ENCODE measurements at regions not wholly inside any gene's neighbourhood (a gene's known extent, or its start where the extent isn't known, plus 50 kb on each side); places are given as distances from the start of the nearest gene placed in this dataset.

- Histone ChIP-seq H3K4me1 (ENCODE audit: control insufficient read depth, extremely low read depth, insufficient read depth, low read length) (no peaks in the 10 kb centered on the region), H3K79me2 (ENCODE audit: control insufficient read depth, insufficient read depth, low read length) (no peaks in the 10 kb centered on the region), H3K9me3 (replicated peaks; ENCODE audit: control insufficient read depth, insufficient read depth, low read length) (no peaks in the 10 kb centered on the region), H3K4me2 (ENCODE audit: insufficient read depth, low read length) (no peak overlapping the region), H3K9ac (replicated peaks; ENCODE audit: extremely low read depth, insufficient read depth, low read length) (no peak overlapping the region), H3K27me3 (ENCODE audit: control insufficient read depth in 2 of 2, insufficient read depth in 2 of 2, low read length in 2 of 2) (no peaks in the 10 kb centered on the region), H3K27ac (ENCODE audit: insufficient read depth, low read depth, low read length) (no peak overlapping the region), H2AFZ (ENCODE audit: low read depth, low read length) (no peak overlapping the region), H4K20me1 (replicated peaks; ENCODE audit: control insufficient read depth, extremely low read depth, insufficient read depth, low read length) (no peaks in the 10 kb centered on the region), H3K4me3 (replicated peaks in 1 of 3; ENCODE audit: insufficient read depth in 1 of 3, low read depth in 1 of 3, low read length in 3 of 3) (no peak overlapping the region), H3K36me3 (ENCODE audit: control insufficient read depth in 2 of 2, extremely low read depth in 1 of 2, insufficient read depth in 2 of 2, low read length in 2 of 2) (no peaks in the 10 kb centered on the region), H3K9me1 (replicated peaks; ENCODE audit: control insufficient read depth, extremely low read depth, insufficient read depth, low read length) (no peaks in the 10 kb centered on the region)
- TF ChIP-seq CTCF (IDR thresholded peaks at IDR 0.05; ENCODE audit: extremely low read depth in 1 of 2, insufficient read depth in 1 of 2, low read depth in 1 of 2, low read length in 2 of 2) (no peak), POLR2A (IDR thresholded peaks at IDR 0.05; ENCODE audit: low read depth, low read length) (no peak), FOS (IDR thresholded peaks at IDR 0.05; ENCODE audit: borderline replicate concordance, insufficient read depth, low read length) (no peak), POLR2AphosphoS5 (IDR thresholded peaks at IDR 0.05; ENCODE audit: insufficient read depth, low read depth, low read length) (no peak), GATA2 (IDR thresholded peaks at IDR 0.05; ENCODE audit: insufficient read depth, insufficient read length, low read depth, low read length) (no peak), MAX (IDR thresholded peaks at IDR 0.05; ENCODE audit: insufficient read depth, insufficient read length) (no peak), JUN (IDR thresholded peaks at IDR 0.05; ENCODE audit: borderline replicate concordance, insufficient read depth, insufficient read length, low read depth) (no peak), EZH2 (IDR thresholded peaks at IDR 0.05; ENCODE audit: borderline replicate concordance, low read depth, low read length, severe bottlenecking) (no peak), MYC (IDR thresholded peaks at IDR 0.05; ENCODE audit: low read depth, low read length) (no peak)
- intact Hi-C loops (cut with micrococcal nuclease): no loop called here
- ChIA-PET POLR2A (no interaction called here), CTCF (no interaction called here)
- FAIRE-seq (no peak), DNase-seq (ENCODE audit: low read depth, low spot score) (no peak)
- dilution Hi-C loops (cut with MboI; ENCODE audit: extremely low pct_ligation_motif_present, low sequenced_read_pairs): no loop called here
- BruUV-seq (replicated peaks): no TSS peak
These were observed 1195.9 kb upstream of the PRKX start for GRCh38 chrX:4909348-4909747.
